ENCODE measurements at regions not wholly inside any gene's neighbourhood (a gene's known extent, or its start where the extent isn't known, plus 50 kb on each side); places are given as distances from the start of the nearest gene placed in this dataset.

DNA sequence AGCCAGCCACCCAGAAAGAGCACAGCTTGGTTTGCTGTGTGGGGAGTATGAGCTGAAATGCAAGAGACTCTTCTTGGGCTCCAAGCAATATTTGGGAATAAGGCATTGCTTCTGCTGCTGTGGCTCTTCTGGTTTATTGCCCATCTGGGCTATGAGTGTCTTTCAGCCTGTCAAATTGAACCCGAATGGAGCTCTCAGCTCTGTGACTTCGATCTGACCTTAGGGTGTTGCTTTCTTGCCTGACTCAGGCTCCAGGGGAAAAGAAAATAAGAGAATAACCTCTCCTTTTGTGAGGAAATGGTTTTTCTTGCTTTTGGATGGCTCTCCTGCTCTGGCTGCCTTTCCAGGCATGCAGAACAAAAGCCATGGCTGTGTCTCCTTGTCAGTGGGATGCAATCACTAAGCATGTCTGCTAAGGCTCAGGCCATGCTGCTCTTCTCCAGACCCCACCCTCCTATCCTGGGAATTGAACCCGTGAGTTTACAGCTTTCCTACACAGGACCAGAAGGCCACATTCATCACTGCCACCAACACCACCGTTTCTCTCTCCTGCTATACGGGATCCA, 169.4 kb upstream of the JAG1 start:
- TF ChIP-seq, protein P1, sequence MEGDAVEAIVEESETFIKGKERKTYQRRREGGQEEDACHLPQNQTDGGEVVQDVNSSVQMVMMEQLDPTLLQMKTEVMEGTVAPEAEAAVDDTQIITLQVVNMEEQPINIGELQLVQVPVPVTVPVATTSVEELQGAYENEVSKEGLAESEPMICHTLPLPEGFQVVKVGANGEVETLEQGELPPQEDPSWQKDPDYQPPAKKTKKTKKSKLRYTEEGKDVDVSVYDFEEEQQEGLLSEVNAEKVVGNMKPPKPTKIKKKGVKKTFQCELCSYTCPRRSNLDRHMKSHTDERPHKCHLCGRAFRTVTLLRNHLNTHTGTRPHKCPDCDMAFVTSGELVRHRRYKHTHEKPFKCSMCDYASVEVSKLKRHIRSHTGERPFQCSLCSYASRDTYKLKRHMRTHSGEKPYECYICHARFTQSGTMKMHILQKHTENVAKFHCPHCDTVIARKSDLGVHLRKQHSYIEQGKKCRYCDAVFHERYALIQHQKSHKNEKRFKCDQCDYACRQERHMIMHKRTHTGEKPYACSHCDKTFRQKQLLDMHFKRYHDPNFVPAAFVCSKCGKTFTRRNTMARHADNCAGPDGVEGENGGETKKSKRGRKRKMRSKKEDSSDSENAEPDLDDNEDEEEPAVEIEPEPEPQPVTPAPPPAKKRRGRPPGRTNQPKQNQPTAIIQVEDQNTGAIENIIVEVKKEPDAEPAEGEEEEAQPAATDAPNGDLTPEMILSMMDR (IDR thresholded peaks at IDR 0.05; ENCODE audit: insufficient read depth, low read depth, low read length) = no peak
- TF ChIP-seq EZH2 (IDR thresholded peaks at IDR 0.05; ENCODE audit: insufficient read depth, low read length) = no peak
